Endodermal cell (in vitro differentiated cells): ENCODE measurements at regions not wholly inside any gene's neighbourhood (a gene's known extent, or its start where the extent isn't known, plus 50 kb on each side); places are given as distances from the start of the nearest gene placed in this dataset.
A peak's percentile ranks its signal among the peaks of the same experiment; 100 is the strongest.

ENCODE experiments used
- DNase-seq: peaks from one replicate; pipeline ENCODE4 v3.0.0-alpha.2; 2017
- H3K27ac ChIP-seq: 2 replicates; pipeline ENCODE4 v1.5.1; 2013; ENCODE audit warnings: mild to moderate bottlenecking, low read depth, low read length, moderate library complexity
- H3K27me3 ChIP-seq: 2 replicates; pipeline ENCODE4 v1.6.1; 2013; ENCODE audit warnings: mild to moderate bottlenecking, low read length, moderate library complexity; ENCODE audit not compliant: insufficient read depth, control insufficient read depth, poor library complexity, severe bottlenecking
- H3K36me3 ChIP-seq: 2 replicates; pipeline ENCODE4 v1.7.0; 2013; ENCODE audit warnings: mild to moderate bottlenecking, low read length, moderate library complexity; ENCODE audit not compliant: control insufficient read depth, insufficient read depth
- H3K4me1 ChIP-seq: one replicate; pipeline ENCODE4 v1.7.0; 2013; ENCODE audit warnings: low read length; ENCODE audit not compliant: control insufficient read depth, insufficient read depth
- H3K4me3 ChIP-seq: 2 replicates; pipeline ENCODE4 v1.5.1; 2013; ENCODE audit warnings: mild to moderate bottlenecking, low read length, moderate library complexity
- H3K9ac ChIP-seq: 2 replicates; pipeline ENCODE4 v1.6.1; 2013; ENCODE audit warnings: mild to moderate bottlenecking, low read length, moderate library complexity; ENCODE audit not compliant: poor library complexity, severe bottlenecking; ENCODE audit errors: extremely low read depth
- H3K9me3 ChIP-seq: 2 replicates; pipeline ENCODE4 v1.6.1; 2013; ENCODE audit warnings: mild to moderate bottlenecking, low read length, moderate library complexity; ENCODE audit not compliant: control insufficient read depth
- H3K27ac Mint-ChIP-seq: 2 replicates; pipeline ENCODE4 v1.8.0; 2020; ENCODE audit warnings: mixed read lengths
- H3K27me3 Mint-ChIP-seq: 2 replicates; pipeline ENCODE4 v1.8.0; 2021; ENCODE audit warnings: mild to moderate bottlenecking, mixed read lengths; ENCODE audit not compliant: insufficient read depth
- H3K36me3 Mint-ChIP-seq: 2 replicates; pipeline ENCODE4 v1.8.0; 2020; ENCODE audit warnings: low read depth, mixed read lengths
- H3K4me1 Mint-ChIP-seq: 2 replicates; pipeline ENCODE4 v1.8.0; 2020; ENCODE audit warnings: mixed read lengths
- H3K4me3 Mint-ChIP-seq: 2 replicates; pipeline ENCODE4 v1.8.0; 2020; ENCODE audit warnings: mild to moderate bottlenecking, moderate library complexity, mixed read lengths
- H3K9me3 Mint-ChIP-seq: 2 replicates; pipeline ENCODE4 v1.8.0; 2020; ENCODE audit warnings: mild to moderate bottlenecking, mixed read lengths
- WGBS, 2 experiments: methylation state at CpG; one replicate each; pipeline versions ENCODE4 v1.1.5 to v1.1.7; 2013; ENCODE audit warnings: missing lambda C conversion rate in 2 of 2, mixed read lengths in 1 of 2; ENCODE audit not compliant: insufficient coverage in 1 of 2, insufficient read length in 1 of 2; 5-methylcytosine and 5-hydroxymethylcytosine counted together
- TF ChIP-seq, protein P1 (sequence below): fragments of 200-600 bp; sonication (generic); conservative IDR thresholded peaks from 2 replicates; pipeline ENCODE4 v1.5.0; 2021; ENCODE audit warnings: antibody characterized with exemption, mild to moderate bottlenecking

DNA sequence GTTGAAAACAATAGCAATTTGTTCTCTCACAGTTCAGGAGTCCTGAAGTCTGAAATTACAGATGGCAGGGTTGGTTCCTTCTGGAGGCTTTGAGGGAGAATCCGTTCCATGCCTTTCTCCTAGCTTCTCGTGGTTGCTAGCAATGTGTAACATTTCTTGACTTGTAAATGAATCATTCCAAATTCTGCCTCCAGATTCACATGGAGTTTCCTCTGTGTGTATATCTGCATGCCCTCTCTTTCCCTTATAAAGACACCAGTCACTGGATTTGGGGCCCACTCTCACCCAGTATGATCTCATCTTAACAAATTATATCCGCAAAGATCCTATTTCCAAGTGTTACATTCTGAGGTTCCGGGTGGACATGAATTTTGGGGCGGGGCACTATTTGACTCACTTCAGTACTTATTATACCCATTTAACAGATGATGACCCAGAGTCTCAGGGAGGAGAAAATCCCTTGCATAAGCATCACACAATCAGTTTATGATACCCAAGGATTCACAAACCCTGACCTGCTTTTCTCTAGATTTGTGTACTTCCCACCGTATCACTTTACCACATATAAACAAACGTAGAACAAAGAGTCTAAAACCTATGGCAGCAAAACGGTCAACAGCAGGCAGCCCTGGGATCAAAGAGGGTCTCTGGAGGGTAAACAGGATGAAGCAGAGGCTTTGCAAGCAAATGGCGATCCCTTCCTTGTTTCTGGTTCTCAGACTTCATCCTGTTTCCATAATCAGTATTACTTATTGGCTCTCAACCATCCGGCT lies 93.7 kb downstream of the C9orf152 start:
- H3K9ac ChIP-seq, result no peak overlapping the region
- DNase-seq, result no peak

GRCh38 chr9:110114859-110115201 lies 93.1 kb downstream of the C9orf152 start:
- TF ChIP-seq, protein P1, sequence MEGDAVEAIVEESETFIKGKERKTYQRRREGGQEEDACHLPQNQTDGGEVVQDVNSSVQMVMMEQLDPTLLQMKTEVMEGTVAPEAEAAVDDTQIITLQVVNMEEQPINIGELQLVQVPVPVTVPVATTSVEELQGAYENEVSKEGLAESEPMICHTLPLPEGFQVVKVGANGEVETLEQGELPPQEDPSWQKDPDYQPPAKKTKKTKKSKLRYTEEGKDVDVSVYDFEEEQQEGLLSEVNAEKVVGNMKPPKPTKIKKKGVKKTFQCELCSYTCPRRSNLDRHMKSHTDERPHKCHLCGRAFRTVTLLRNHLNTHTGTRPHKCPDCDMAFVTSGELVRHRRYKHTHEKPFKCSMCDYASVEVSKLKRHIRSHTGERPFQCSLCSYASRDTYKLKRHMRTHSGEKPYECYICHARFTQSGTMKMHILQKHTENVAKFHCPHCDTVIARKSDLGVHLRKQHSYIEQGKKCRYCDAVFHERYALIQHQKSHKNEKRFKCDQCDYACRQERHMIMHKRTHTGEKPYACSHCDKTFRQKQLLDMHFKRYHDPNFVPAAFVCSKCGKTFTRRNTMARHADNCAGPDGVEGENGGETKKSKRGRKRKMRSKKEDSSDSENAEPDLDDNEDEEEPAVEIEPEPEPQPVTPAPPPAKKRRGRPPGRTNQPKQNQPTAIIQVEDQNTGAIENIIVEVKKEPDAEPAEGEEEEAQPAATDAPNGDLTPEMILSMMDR, result peak; percentile 19
- H3K4me3 ChIP-seq, result no peak overlapping the region
- H3K4me3 Mint-ChIP-seq, result no peak overlapping the region
- peaks cover 30% of the 10 kb centered on the region for H3K4me1 Mint-ChIP-seq
- no peak overlapping the region for H3K9ac ChIP-seq
- no peak for DNase-seq
- no peaks in the 10 kb centered on the region for H3K36me3 Mint-ChIP-seq
- H3K27ac Mint-ChIP-seq, result peak overlapping the region; percentile 19
- no peaks in the 10 kb centered on the region for H3K27me3 ChIP-seq
- 22 to 50% methylated on average over 5 to 7 of the region's 7 CpGs for WGBS, 2 experiments
- H3K9me3 Mint-ChIP-seq, result no peaks in the 10 kb centered on the region
- H3K4me1 ChIP-seq, result peaks cover 9% of the 10 kb centered on the region
- H3K27ac ChIP-seq, result peak overlapping the region; percentile 3
- H3K27me3 Mint-ChIP-seq, result no peaks in the 10 kb centered on the region
- H3K9me3 ChIP-seq, result no peaks in the 10 kb centered on the region
- H3K36me3 ChIP-seq, result no peaks in the 10 kb centered on the region

More for the DNA sequence above, 93.7 kb downstream of the C9orf152 start:
- no peak overlapping the region for H3K27ac Mint-ChIP-seq
- Histone ChIP-seq H3K27me3 (no peaks in the 10 kb centered on the region), H3K4me3 (no peak overlapping the region), H3K9me3 (no peaks in the 10 kb centered on the region), H3K36me3 (no peaks in the 10 kb centered on the region), H3K4me1 (peaks cover 9% of the 10 kb centered on the region), H3K27ac (peak overlapping the region; percentile 3)
- H3K9me3 Mint-ChIP-seq, result no peaks in the 10 kb centered on the region
- 76 to 82% methylated on average over 7 to 10 of the region's 10 CpGs for WGBS, 2 experiments
- peaks cover 32% of the 10 kb centered on the region for H3K4me1 Mint-ChIP-seq
- no peaks in the 10 kb centered on the region for H3K27me3 Mint-ChIP-seq
- no peak overlapping the region for H3K4me3 Mint-ChIP-seq
- no peaks in the 10 kb centered on the region for H3K36me3 Mint-ChIP-seq
- TF ChIP-seq, protein P1, result no peak

GRCh38 chr9:110115341-110115820 lies 92.6 kb downstream of the C9orf152 start:
- H3K9me3 ChIP-seq, result no peaks in the 10 kb centered on the region
- no peak overlapping the region for H3K27ac ChIP-seq
- Mint-ChIP-seq H3K27me3 (no peaks in the 10 kb centered on the region), H3K9me3 (no peaks in the 10 kb centered on the region), H3K36me3 (no peaks in the 10 kb centered on the region), H3K4me1 (peaks cover 30% of the 10 kb centered on the region), H3K27ac (no peak overlapping the region), H3K4me3 (no peak overlapping the region)
- DNase-seq, result no peak
- TF ChIP-seq, protein P1, result no peak
- H3K4me3 ChIP-seq, result no peak overlapping the region
- H3K4me1 ChIP-seq, result peaks cover 9% of the 10 kb centered on the region
- no peaks in the 10 kb centered on the region for H3K27me3 ChIP-seq
- 84 to 90% methylated on average over 2 to 7 of the region's 7 CpGs for WGBS, 2 experiments
- no peak overlapping the region for H3K9ac ChIP-seq
- H3K36me3 ChIP-seq, result no peaks in the 10 kb centered on the region
